H1 (cell line): ENCODE measurements at regions not wholly inside any gene's neighbourhood (a gene's known extent, or its start where the extent isn't known, plus 50 kb on each side); places are given as distances from the start of the nearest gene placed in this dataset.
A peak's percentile ranks its signal among the peaks of the same experiment; 100 is the strongest.

Experiments used
- CTCF ChIA-PET: fragments of 300-600 bp; sonication (Branson Sonifier 250); formaldehyde crosslinking; loops from one replicate; lab custom pipeline; 2021; ENCODE audit not compliant: partially characterized antibody; lab: Charles Lee
- POLR2A ChIA-PET: fragments of 300-600 bp; sonication (Branson Sonifier 250); formaldehyde crosslinking; loops from one replicate; lab custom pipeline; 2021; ENCODE audit warnings: inconsistent platforms; ENCODE audit not compliant: partially characterized antibody; lab: Charles Lee
- DNase-seq, 2 experiments: peaks; one replicate each; pipeline versions ENCODE4 v3.0.0 to v3.0.0-alpha.2; 2010 to 2022; ENCODE audit warnings: low spot score in 2 of 2, low read depth in 1 of 2, mixed read lengths in 1 of 2
- FAIRE-seq: peaks from 2 replicates; lab custom pipeline; 2011; peaks lifted over from hg19 to GRCh38; lab: Jason Lieb, UNC
- H2AFZ ChIP-seq: 2 replicates; pipeline ENCODE4 v1.8.1; 2012; ENCODE audit warnings: low read length, inconsistent platforms
- H2AK5ac ChIP-seq: 2 replicates; pipeline ENCODE4 v1.6.1; 2013; ENCODE audit warnings: low read depth, low read length
- H2BK120ac ChIP-seq: replicated peaks from 2 replicates; pipeline ENCODE3; 2013; ENCODE audit warnings: low read depth, low read length, inconsistent platforms
- H2BK12ac ChIP-seq: 2 replicates; pipeline ENCODE4 v1.6.1; 2013; ENCODE audit warnings: low read depth, low read length
- H2BK15ac ChIP-seq: 2 replicates; pipeline ENCODE4 v1.6.1; 2013; ENCODE audit warnings: low read length
- H2BK20ac ChIP-seq: 2 replicates; pipeline ENCODE4 v1.6.1; 2013; ENCODE audit warnings: low read length
- H2BK5ac ChIP-seq: 2 replicates; pipeline ENCODE4 v1.6.1; 2013; ENCODE audit warnings: low read depth, low read length
- H3K14ac ChIP-seq: 2 replicates; pipeline ENCODE4 v1.6.1; 2013; ENCODE audit warnings: inconsistent platforms; ENCODE audit not compliant: insufficient read length
- H3K18ac ChIP-seq: 2 replicates; pipeline ENCODE4 v1.6.1; 2013; ENCODE audit warnings: low read length; ENCODE audit errors: extremely low read depth
- H3K23ac ChIP-seq: 2 replicates; pipeline ENCODE4 v1.6.1; 2013; ENCODE audit warnings: inconsistent platforms; ENCODE audit not compliant: insufficient read length
- H3K23me2 ChIP-seq: 2 replicates; pipeline ENCODE4 v1.6.1; 2013; ENCODE audit warnings: low read depth, low read length
- H3K27ac ChIP-seq: 2 replicates; pipeline ENCODE4 v1.6.1; 2011; ENCODE audit warnings: low read depth, low read length, inconsistent platforms
- H3K27me3 ChIP-seq, 4 experiments: replicated peaks in 1 of 4; 1 replicate in 1 of 4; 2 replicates in 3 of 4; pipeline versions ENCODE4 v1.6.1 to v1.8.1; 2011 to 2013; ENCODE audit warnings: low read length in 3 of 4, mild to moderate bottlenecking in 3 of 4, inconsistent platforms in 2 of 4, mixed read lengths in 2 of 4, moderate library complexity in 1 of 4; ENCODE audit not compliant: control insufficient read depth in 3 of 4, insufficient read depth in 3 of 4; ENCODE audit errors: extremely low read depth in 1 of 4
- H3K36me3 ChIP-seq, 4 experiments: 2 replicates each; pipeline versions ENCODE4 v1.6.1 to v1.8.1; 2011 to 2013; ENCODE audit warnings: mild to moderate bottlenecking in 4 of 4, low read length in 3 of 4, moderate library complexity in 2 of 4, control low read depth in 1 of 4, inconsistent platforms in 1 of 4; ENCODE audit not compliant: insufficient read depth in 4 of 4, control insufficient read depth in 2 of 4
- H3K4ac ChIP-seq: replicated peaks from 2 replicates; pipeline ENCODE3; 2013; ENCODE audit warnings: low read length, low read depth, mixed read lengths, inconsistent platforms; ENCODE audit not compliant: insufficient read length
- H3K4me1 ChIP-seq, 4 experiments: replicated peaks in 1 of 4; 1 replicate in 1 of 4; 2 replicates in 3 of 4; pipeline versions ENCODE4 v1.6.1 to v1.8.1; 2011 to 2013; ENCODE audit warnings: low read length in 3 of 4, inconsistent platforms in 2 of 4, mixed read lengths in 1 of 4; ENCODE audit not compliant: insufficient read depth in 4 of 4, control insufficient read depth in 3 of 4
- H3K4me2 ChIP-seq, 2 experiments: 2 replicates each; pipeline versions ENCODE4 v1.6.1 to v1.8.1; 2011 to 2013; ENCODE audit warnings: low read depth in 2 of 2, low read length in 2 of 2, control low read depth in 1 of 2, inconsistent platforms in 1 of 2, mild to moderate bottlenecking in 1 of 2; ENCODE audit not compliant: insufficient read depth in 1 of 2
- H3K4me3 ChIP-seq, 4 experiments: fragments of 200-600, 300-600 bp in 1 of 4; sonication (generic), shearing (Covaris generic), sonication (Bioruptor Twin) in 1 of 4; 2 replicates each; pipeline versions ENCODE4 v1.5.1 to v1.8.1; 2011 to 2016; ENCODE audit warnings: low read length in 4 of 4, low read depth in 3 of 4, control low read depth in 2 of 4, inconsistent platforms in 2 of 4, mild to moderate bottlenecking in 2 of 4, mixed read lengths in 1 of 4, moderate library complexity in 1 of 4; ENCODE audit not compliant: insufficient read depth in 2 of 4; ENCODE audit errors: extremely low read depth in 1 of 4
- H3K56ac ChIP-seq: replicated peaks from 2 replicates; pipeline ENCODE3; 2013; ENCODE audit warnings: low read depth, mild to moderate bottlenecking, mixed read lengths, low read length, inconsistent platforms; ENCODE audit not compliant: insufficient read length
- H3K79me1 ChIP-seq: 2 replicates; pipeline ENCODE4 v1.6.1; 2013; ENCODE audit warnings: low read depth, low read length, control low read depth
- H3K79me2 ChIP-seq, 2 experiments: 2 replicates each; pipeline versions ENCODE4 v1.6.1 to v1.8.1; 2012 to 2013; ENCODE audit warnings: low read length in 2 of 2, mild to moderate bottlenecking in 2 of 2, inconsistent platforms in 1 of 2; ENCODE audit not compliant: insufficient read depth in 2 of 2, control insufficient read depth in 1 of 2
- H3K9ac ChIP-seq, 4 experiments: replicated peaks in 1 of 4; 1 replicate in 1 of 4; 2 replicates in 3 of 4; pipeline versions ENCODE4 v1.6.1 to v1.8.1; 2011 to 2013; ENCODE audit warnings: low read depth in 3 of 4, low read length in 3 of 4, control low read depth in 2 of 4, mild to moderate bottlenecking in 2 of 4, moderate library complexity in 2 of 4, inconsistent platforms in 1 of 4; ENCODE audit errors: extremely low read depth in 1 of 4
- H3K9me3 ChIP-seq, 2 experiments: 2 replicates each; pipeline versions ENCODE4 v1.6.1 to v1.8.1; 2012 to 2013; ENCODE audit warnings: mild to moderate bottlenecking in 2 of 2, moderate library complexity in 2 of 2, control low read depth in 1 of 2, inconsistent platforms in 1 of 2, low read depth in 1 of 2, low read length in 1 of 2, mixed read lengths in 1 of 2; ENCODE audit not compliant: insufficient read depth in 2 of 2
- H4K20me1 ChIP-seq, 2 experiments: replicated peaks in 1 of 2; 2 replicates each; pipeline versions ENCODE3 to v1.8.1; 2011 to 2013; ENCODE audit warnings: inconsistent platforms in 2 of 2, low read length in 2 of 2, mild to moderate bottlenecking in 1 of 2; ENCODE audit not compliant: insufficient read depth in 2 of 2, control insufficient read depth in 1 of 2
- H4K5ac ChIP-seq: 2 replicates; pipeline ENCODE4 v1.6.1; 2013; ENCODE audit warnings: low read length, low read depth, mixed read lengths, inconsistent platforms; ENCODE audit not compliant: insufficient read length
- H4K8ac ChIP-seq: 2 replicates; pipeline ENCODE4 v1.8.0; 2013; ENCODE audit warnings: mild to moderate bottlenecking, moderate library complexity, low read length, inconsistent platforms; ENCODE audit not compliant: insufficient read depth; ENCODE audit errors: extremely low read depth
- H4K91ac ChIP-seq: replicated peaks from 2 replicates; pipeline ENCODE3; 2013; ENCODE audit warnings: low read length, mixed read lengths, inconsistent platforms; ENCODE audit not compliant: insufficient read length
- BACH1 ChIP-seq: IDR thresholded peaks from 2 replicates; pipeline ENCODE4 v1.6.1; 2012; ENCODE audit warnings: low read length, improper control_type of control experiment
- GABPA ChIP-seq: IDR thresholded peaks from 2 replicates; pipeline ENCODE4 v1.6.1; 2011; ENCODE audit warnings: mild to moderate bottlenecking, low read length, moderate library complexity, borderline replicate concordance; ENCODE audit not compliant: insufficient read depth
- KDM1A ChIP-seq: fragments of 200-600, 300-600 bp; sonication (generic); IDR thresholded peaks from 2 replicates; pipeline ENCODE4 v1.7.1; 2016; ENCODE audit warnings: mild to moderate bottlenecking, low read length, borderline replicate concordance
- KDM4A ChIP-seq: IDR thresholded peaks from one replicate; pipeline ENCODE4 v1.7.1; 2012; ENCODE audit warnings: low read depth, mild to moderate bottlenecking, moderate library complexity, low read length, inconsistent platforms; ENCODE audit not compliant: severe bottlenecking
- RXRA ChIP-seq: IDR thresholded peaks from 2 replicates; pipeline ENCODE4 v1.6.1; 2011; ENCODE audit warnings: low read depth, mild to moderate bottlenecking, low read length, moderate library complexity; ENCODE audit not compliant: insufficient read depth
- SP2 ChIP-seq: IDR thresholded peaks from 2 replicates; pipeline ENCODE4 v1.6.1; 2012; ENCODE audit warnings: mild to moderate bottlenecking, low read length, inconsistent platforms
- TBP ChIP-seq: IDR thresholded peaks from 2 replicates; pipeline ENCODE4 v1.6.1; 2011; ENCODE audit warnings: low read depth, low read length, improper control_type of control experiment
- WGBS, 2 experiments: shearing (Covaris generic) in 1 of 2; methylation state at CpG; one replicate each; pipeline versions ENCODE4 v1.1.6 to v1.1.7; 2013 to 2015; ENCODE audit warnings: low lambda C conversion rate in 2 of 2, mixed read lengths in 2 of 2, inconsistent platforms in 1 of 2, low coverage in 1 of 2, missing lambda C conversion rate in 1 of 2; ENCODE audit not compliant: insufficient replicate concordance in 2 of 2, insufficient coverage in 1 of 2, insufficient read length in 1 of 2; ENCODE audit errors: extremely low coverage in 1 of 2, missing lambda C conversion rate in 1 of 2; 5-methylcytosine and 5-hydroxymethylcytosine counted together

GRCh38 chr10:71125749-71126107 is 86.6 kb upstream of the UNC5B start:
- POLR2A ChIA-PET, result interaction anchor here (1.5 kb wide), 1 partner anchor 9 kb away, joined by 3 read pairs; no protein-coding TSS in a partner anchor
- no peak for FAIRE-seq
- CTCF ChIA-PET, result interaction anchor here (0.7 to 3.8 kb wide), 12 partner anchors 9 to 201 kb away, joined by 3 to 15 read pairs (median 3); no protein-coding TSS in a partner anchor
- TF ChIP-seq KDM1A (no peak), BACH1 (no peak), KDM4A (no peak), TBP (no peak), RXRA (no peak), SP2 (no peak), GABPA (no peak)

More at GRCh38 chr10:71125749-71126107, 86.6 kb upstream of the UNC5B start:
- WGBS, 2 experiments, result 95% methylated on average over 4 of the region's 4 CpGs; no CpG with 5 or more reads in 1 of the 2 experiments
- peak in 1 of 2 experiments; percentile 17 for DNase-seq
- H3K9ac ChIP-seq, result no peak overlapping the region
- H3K23me2 ChIP-seq, result no peaks in the 10 kb centered on the region
- H3K23ac ChIP-seq, result no peak overlapping the region
- no peak overlapping the region for H2AK5ac ChIP-seq
- H3K27me3 ChIP-seq, result 0 out of 7 replicates have a peak, but pooled peaks cover 0 to 2% (median 0%) of the 10 kb centered on the region in 4 experiments
- no peak overlapping the region for H2BK5ac ChIP-seq
- no peak overlapping the region for H3K4me3 ChIP-seq
- no peak overlapping the region for H3K4ac ChIP-seq
- peaks cover 0 to 3% (median 0%) of the 10 kb centered on the region in 4 experiments; a peak in 1 of 7 replicates for H3K4me1 ChIP-seq
- no peak overlapping the region for H2BK15ac ChIP-seq
- no peak overlapping the region for H3K18ac ChIP-seq
- H4K8ac ChIP-seq, result no peak overlapping the region
- no peak overlapping the region for H2BK120ac ChIP-seq
- H3K36me3 ChIP-seq, result no peaks in the 10 kb centered on the region
- no peaks in the 10 kb centered on the region for H4K20me1 ChIP-seq
- no peak overlapping the region for H2BK20ac ChIP-seq
- no peak overlapping the region for H4K5ac ChIP-seq
- H3K79me1 ChIP-seq, result no peaks in the 10 kb centered on the region
- H3K9me3 ChIP-seq, result no peaks in the 10 kb centered on the region
- H3K56ac ChIP-seq, result no peak overlapping the region
- H3K14ac ChIP-seq, result no peak overlapping the region
- H3K4me2 ChIP-seq, result no peak overlapping the region
- H4K91ac ChIP-seq, result no peak overlapping the region
- no peaks in the 10 kb centered on the region for H3K79me2 ChIP-seq
- H2AFZ ChIP-seq, result no peak overlapping the region
- 0 out of 2 replicates have a peak overlapping the region, but pooled peaks have one; percentile 27 for H2BK12ac ChIP-seq
- H3K27ac ChIP-seq, result no peak overlapping the region
